Stimulated activated memory B cell treated with anti-CD40 and anti-IgM and Interleukin-4, amounts not matched to agents 10 μg/mL and 1 μg/mL and 100 μg/mL, for 72 hours (primary cell): ENCODE measurements at regions not wholly inside any gene's neighbourhood (a gene's known extent, or its start where the extent isn't known, plus 50 kb on each side); places are given as distances from the start of the nearest gene placed in this dataset.

ENCODE experiments used
- ATAC-seq: fragments of 150-1000 bp; cut with Tn5 transposase; 2 replicates; pipeline ENCODE4 v1.10.0; 2021
- H3K27ac Mint-ChIP-seq: one replicate; pipeline ENCODE4 v1.8.0; 2022; ENCODE audit warnings: mild to moderate bottlenecking, mixed read lengths
- H3K27me3 Mint-ChIP-seq: one replicate; pipeline ENCODE4 v1.8.0; 2022; ENCODE audit warnings: mixed read lengths
- H3K36me3 Mint-ChIP-seq: one replicate; pipeline ENCODE4 v1.8.0; 2022; ENCODE audit warnings: mixed read lengths
- H3K4me1 Mint-ChIP-seq: one replicate; pipeline ENCODE4 v1.8.0; 2022; ENCODE audit warnings: mixed read lengths
- H3K4me3 Mint-ChIP-seq: one replicate; pipeline ENCODE4 v1.8.0; 2022; ENCODE audit warnings: mild to moderate bottlenecking, moderate library complexity, mixed read lengths
- H3K9me3 Mint-ChIP-seq: one replicate; pipeline ENCODE4 v1.8.0; 2022; ENCODE audit warnings: mixed read lengths

DNA sequence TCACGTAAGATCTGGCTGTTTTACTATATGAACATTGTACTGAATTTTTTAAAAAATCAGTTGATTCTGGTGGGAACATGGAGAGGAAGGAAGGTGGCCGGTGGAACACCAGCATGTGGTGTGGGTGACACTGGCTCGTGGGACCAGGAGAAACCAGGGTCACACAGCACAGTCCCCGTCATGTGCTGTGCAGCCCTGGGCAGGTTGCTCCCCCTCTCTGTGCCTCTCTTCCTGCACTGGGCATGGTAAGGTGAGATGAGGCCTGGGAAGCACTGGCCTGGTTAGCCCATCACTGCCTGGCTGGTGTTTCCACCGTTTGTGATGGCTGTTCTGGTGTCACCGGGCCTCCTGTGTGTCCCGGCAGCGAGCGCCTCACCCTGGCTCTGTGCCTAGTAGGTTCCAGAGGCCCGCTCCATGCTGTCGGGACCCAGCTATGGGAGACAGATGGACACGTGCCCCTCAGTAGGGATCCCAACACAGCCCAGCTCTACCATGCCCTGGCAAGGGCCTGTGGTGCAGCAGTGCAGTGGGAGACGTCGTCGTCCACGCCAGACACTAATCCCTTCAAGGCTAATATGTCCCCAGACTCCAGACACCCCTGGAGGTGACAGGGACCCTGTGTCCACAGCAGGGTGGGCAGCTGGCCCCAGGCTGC lies 88.2 kb upstream of the LINC01488 start:
- no peak overlapping the region for H3K4me3 Mint-ChIP-seq
- H3K27me3 Mint-ChIP-seq: peaks cover 44% of the 10 kb centered on the region
- no peaks in the 10 kb centered on the region for H3K4me1 Mint-ChIP-seq

DNA sequence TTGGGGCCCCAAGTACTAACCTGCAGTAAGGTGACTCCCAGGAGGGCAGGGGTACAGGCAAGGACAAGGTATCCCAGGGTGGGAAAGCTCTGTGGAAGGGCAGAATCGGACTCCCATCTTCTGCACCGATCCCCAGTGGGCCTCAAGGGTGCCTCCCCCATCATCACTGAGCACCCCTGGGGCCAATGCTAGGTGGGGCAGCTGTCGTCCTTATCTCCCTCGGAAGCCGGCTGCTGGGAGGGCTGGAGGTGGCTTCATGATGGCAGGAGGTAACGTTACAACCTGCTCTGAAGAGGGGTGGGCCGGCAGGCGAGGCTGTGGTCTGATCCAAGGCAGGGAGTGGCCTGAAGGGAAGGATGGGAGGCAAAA lies 87.6 kb upstream of the LINC01488 start:
- Mint-ChIP-seq H3K9me3 (peaks cover 1% of the 10 kb centered on the region), H3K36me3 (no peaks in the 10 kb centered on the region), H3K4me1 (no peaks in the 10 kb centered on the region), H3K4me3 (no peak overlapping the region), H3K27me3 (peaks cover 44% of the 10 kb centered on the region), H3K27ac (no peak overlapping the region)
- no peak for ATAC-seq

More for the DNA sequence above, 88.2 kb upstream of the LINC01488 start:
- Mint-ChIP-seq H3K27ac (no peak overlapping the region), H3K9me3 (peaks cover 7% of the 10 kb centered on the region), H3K36me3 (peaks cover 5% of the 10 kb centered on the region)
- no peak for ATAC-seq

DNA sequence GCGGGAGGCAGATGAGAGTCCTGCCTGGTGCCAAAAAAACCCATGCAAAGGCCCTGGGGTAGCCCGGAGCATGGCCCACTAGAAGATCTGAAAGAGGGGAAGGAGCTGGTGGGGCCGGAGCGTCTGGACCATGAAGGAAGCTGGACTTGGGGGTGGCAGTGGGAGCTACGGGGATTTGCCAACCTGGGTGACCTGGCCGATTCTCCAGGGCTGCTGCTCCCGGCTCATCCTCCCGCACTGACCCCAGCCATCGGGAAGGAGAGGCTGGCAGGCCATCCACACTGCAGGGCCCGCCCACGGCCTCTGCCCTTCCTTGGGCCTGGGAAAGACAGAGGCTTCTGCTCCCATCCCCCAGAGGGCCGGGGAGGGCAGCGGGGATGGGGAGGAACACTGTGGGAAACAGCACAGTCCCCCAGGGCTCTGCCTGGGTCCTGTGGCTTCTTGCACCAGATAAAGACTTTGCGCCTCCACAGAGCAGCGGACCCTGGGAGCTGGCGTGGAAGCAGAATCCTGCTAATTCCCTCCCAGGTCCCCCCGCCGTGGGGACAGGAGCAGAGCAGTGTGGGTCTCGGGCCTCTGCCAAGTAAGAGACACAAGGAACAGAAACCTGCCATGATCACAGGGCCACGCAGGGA lies 87.1 kb upstream of the LINC01488 start:
- Mint-ChIP-seq H3K27me3 (peaks cover 44% of the 10 kb centered on the region), H3K4me1 (no peaks in the 10 kb centered on the region), H3K4me3 (no peak overlapping the region), H3K27ac (no peak overlapping the region), H3K9me3 (no peaks in the 10 kb centered on the region), H3K36me3 (no peaks in the 10 kb centered on the region)
- no peak for ATAC-seq

DNA sequence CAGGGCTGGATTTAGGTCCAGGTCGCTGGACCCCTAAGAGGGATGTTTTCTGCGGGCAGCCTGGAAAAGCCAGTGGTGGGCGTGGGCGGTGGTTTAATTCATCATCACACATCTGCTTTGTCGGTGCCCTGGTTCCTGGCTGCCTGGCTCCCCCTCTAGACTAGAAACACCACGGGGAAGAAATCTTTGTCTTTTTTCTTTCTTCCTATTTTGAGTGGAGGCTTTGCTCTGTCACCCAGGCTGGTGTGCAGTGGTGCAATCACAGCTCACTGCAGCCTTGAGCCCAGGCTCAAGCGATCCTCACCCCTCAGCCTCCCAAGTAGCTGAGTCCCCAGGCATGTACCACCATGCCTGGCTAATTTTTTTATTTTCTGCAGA lies 86.6 kb upstream of the LINC01488 start:
- no peak for ATAC-seq
- Mint-ChIP-seq H3K4me3 (no peak overlapping the region), H3K4me1 (no peaks in the 10 kb centered on the region), H3K9me3 (peaks cover 3% of the 10 kb centered on the region), H3K27me3 (peaks cover 41% of the 10 kb centered on the region), H3K27ac (no peak overlapping the region), H3K36me3 (no peaks in the 10 kb centered on the region)

DNA sequence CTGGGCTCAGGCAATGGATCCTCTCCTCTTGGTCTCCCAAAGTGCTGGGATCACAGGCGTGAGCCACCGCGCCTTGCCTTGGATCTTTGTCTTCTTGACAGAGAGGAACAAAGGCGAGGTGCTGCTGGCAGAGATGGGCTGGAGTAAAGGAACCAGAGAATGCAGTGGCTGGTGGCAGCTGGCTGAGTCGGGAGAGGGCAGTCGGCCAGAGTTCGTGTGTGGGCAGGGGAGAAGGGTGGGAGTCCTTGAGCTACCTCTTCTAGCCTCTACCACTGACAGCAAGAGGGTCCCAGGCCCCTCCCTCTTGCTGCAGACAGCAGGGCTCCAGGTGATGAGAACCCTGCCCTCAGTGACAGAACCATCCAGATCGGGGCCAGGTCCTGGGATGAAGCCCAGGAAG lies 86.2 kb upstream of the LINC01488 start:
- Mint-ChIP-seq H3K27me3 (peaks cover 37% of the 10 kb centered on the region), H3K4me1 (no peaks in the 10 kb centered on the region), H3K27ac (no peak overlapping the region), H3K9me3 (peaks cover 3% of the 10 kb centered on the region), H3K36me3 (no peaks in the 10 kb centered on the region), H3K4me3 (no peak overlapping the region)
- no peak for ATAC-seq

DNA sequence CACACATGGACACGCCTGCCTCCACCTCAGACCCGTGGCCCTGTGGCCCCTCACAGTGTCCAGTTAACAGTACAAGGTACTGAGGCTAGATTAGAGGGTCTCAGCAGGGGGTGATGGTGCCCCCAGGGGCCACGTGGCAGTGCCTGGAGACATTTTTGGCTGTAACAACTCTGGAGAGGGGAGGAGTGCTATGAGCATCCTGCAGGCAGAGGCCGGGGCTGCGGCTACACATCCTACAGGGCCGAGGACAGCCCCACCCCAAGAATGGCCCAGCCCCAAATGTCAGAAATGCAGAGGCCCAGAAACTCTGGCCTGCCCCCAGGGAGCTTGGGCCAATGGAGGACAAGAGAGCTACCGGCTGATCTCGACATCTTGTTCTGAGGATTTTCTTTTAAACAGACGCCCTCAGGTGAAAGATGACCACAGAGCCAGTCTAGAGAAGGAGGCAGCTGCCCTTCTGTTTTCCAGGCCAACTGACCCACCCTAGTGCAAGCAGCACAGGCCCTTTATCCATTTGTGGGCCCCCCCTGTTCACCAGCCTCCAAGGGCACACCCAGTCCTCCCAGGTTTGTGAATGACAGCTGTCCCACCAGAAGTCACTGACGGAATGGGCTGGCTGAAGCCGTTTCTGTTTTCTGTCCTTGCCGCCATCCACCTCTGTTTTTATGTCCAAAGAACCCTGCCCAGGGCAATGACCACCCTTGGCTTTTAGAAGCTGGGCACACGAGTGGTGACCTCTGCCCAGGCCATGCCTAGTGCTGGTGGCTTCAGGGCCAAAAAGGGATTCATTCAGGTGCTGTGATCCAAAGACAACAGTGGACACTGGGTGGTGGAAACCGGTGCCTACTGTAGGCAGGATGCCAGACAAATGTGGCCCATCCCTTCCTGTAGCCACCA lies 85.2 kb upstream of the LINC01488 start:
- no peak overlapping the region for H3K4me3 Mint-ChIP-seq
- no peak overlapping the region for H3K27ac Mint-ChIP-seq
- ATAC-seq: no peak
- peaks cover 3% of the 10 kb centered on the region for H3K9me3 Mint-ChIP-seq
- peaks cover 3% of the 10 kb centered on the region for H3K4me1 Mint-ChIP-seq
- H3K36me3 Mint-ChIP-seq: no peaks in the 10 kb centered on the region
- H3K27me3 Mint-ChIP-seq: peaks cover 27% of the 10 kb centered on the region

DNA sequence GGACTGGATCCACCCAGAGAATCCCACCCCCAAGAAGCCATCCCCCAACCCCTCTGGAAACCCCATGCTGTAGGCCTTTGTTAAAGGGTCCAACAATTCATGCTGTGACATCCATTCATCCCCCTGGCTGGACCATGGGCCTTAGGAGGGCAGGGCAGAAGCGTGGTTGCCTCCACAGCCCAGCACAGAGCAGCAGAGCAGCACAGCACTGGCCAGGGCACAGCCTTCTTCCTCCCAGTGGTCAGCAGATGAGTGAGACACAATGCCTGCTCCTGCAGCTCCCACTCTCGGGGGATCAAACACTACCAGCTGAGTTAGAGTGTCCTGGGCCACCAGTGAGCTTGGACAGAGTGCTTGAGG lies 84.5 kb upstream of the LINC01488 start:
- ATAC-seq: no peak
- no peak overlapping the region for H3K27ac Mint-ChIP-seq
- H3K36me3 Mint-ChIP-seq: no peaks in the 10 kb centered on the region
- H3K4me3 Mint-ChIP-seq: no peak overlapping the region
- peaks cover 20% of the 10 kb centered on the region for H3K27me3 Mint-ChIP-seq
- H3K4me1 Mint-ChIP-seq: peaks cover 10% of the 10 kb centered on the region
- peaks cover 3% of the 10 kb centered on the region for H3K9me3 Mint-ChIP-seq

DNA sequence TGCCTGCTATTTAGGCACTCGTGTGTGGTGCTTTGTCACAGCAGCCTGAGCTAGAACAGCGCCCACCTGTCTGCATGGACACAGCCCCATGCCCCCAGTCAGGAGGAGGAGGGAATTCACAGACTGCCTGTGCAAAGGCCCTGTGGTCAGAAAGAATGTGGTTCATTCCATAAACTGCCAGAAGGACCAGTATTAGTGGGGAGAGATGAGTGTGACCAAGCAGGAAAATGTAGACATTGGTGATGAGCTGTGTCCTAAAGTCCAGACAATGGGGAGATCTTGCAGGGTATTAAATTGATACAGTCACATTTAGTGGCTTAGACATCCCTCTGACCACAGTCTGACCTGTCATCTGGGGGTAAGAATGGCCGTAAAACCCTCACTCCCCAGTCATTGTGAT lies 83.7 kb upstream of the LINC01488 start:
- Mint-ChIP-seq H3K27ac (no peak overlapping the region), H3K9me3 (peaks cover 6% of the 10 kb centered on the region), H3K4me1 (peaks cover 13% of the 10 kb centered on the region), H3K27me3 (peaks cover 18% of the 10 kb centered on the region), H3K4me3 (no peak overlapping the region), H3K36me3 (no peaks in the 10 kb centered on the region)
- ATAC-seq: no peak

DNA sequence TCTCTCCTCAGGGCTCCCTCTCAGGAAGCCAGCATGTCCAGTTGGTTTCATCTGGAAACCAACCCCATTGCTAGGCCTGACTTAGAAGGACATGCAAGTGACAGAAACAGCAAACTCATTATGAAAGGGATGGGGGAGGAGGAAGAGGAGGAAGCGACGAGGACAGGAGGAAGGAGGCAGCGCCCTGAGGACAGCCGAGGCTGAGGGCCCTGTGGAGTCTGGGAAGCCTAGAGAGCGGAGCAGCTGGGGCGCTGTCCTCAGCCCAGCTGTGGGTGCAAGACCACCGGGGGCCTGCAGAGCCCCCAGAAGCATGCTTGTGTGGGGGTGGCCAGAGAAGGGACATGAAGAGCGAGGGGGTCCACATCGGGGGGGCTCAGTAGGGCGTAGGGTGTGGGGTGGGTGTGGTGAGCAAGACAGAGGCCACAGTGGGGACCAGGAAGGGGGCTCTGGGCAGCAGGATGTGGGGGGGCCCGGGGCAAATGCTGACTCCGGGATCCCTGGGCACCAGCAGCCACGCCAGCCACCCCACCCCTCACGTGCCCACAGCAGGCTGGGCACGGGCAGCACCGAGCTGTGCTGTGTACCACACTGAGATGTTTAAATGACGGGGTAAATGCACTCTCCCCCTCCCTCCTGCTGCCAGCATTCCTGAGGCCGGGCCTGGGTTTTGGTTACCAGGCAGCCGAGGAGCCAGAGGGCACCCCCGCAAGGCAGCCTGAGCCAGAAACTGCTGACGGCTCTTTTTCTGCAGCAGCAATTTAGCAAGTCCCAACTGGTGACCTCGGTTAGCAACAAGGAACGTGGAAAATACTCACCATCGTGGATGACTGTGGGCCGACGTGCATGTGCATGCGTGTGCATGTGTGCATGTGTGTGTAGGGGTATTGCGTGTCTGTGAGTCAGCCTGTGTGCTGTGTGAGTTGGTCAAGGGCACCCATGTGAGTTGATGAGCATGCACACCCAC lies 82.7 kb upstream of the LINC01488 start:
- Mint-ChIP-seq H3K9me3 (peaks cover 12% of the 10 kb centered on the region), H3K36me3 (peaks cover 7% of the 10 kb centered on the region), H3K4me1 (peaks cover 13% of the 10 kb centered on the region), H3K4me3 (no peak overlapping the region), H3K27ac (no peak overlapping the region), H3K27me3 (peaks cover 7% of the 10 kb centered on the region)
- no peak for ATAC-seq

DNA sequence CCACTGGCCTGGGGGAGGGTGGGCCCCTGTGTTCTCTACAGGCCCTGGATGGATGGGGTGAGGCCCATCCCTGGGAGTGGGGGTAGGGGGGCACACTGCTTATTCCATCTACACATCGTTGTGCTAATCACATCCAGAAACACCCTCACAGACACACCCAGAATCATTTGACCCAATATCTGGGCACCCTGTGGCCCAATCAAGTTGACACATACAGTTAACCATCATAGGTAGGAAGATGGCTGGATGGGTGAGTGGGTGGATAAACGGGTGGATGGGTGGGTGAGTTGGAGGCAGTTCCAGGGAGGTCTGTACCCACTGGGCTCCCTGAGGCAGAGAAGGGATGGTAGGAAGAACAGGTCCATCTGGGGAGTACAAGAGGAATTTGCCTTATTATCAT lies 81.3 kb upstream of the LINC01488 start:
- peaks cover 13% of the 10 kb centered on the region for H3K4me1 Mint-ChIP-seq
- ATAC-seq: no peak
- no peak overlapping the region for H3K27ac Mint-ChIP-seq
- H3K4me3 Mint-ChIP-seq: no peak overlapping the region
- H3K27me3 Mint-ChIP-seq: no peaks in the 10 kb centered on the region
- H3K36me3 Mint-ChIP-seq: peaks cover 7% of the 10 kb centered on the region
- H3K9me3 Mint-ChIP-seq: peaks cover 12% of the 10 kb centered on the region

DNA sequence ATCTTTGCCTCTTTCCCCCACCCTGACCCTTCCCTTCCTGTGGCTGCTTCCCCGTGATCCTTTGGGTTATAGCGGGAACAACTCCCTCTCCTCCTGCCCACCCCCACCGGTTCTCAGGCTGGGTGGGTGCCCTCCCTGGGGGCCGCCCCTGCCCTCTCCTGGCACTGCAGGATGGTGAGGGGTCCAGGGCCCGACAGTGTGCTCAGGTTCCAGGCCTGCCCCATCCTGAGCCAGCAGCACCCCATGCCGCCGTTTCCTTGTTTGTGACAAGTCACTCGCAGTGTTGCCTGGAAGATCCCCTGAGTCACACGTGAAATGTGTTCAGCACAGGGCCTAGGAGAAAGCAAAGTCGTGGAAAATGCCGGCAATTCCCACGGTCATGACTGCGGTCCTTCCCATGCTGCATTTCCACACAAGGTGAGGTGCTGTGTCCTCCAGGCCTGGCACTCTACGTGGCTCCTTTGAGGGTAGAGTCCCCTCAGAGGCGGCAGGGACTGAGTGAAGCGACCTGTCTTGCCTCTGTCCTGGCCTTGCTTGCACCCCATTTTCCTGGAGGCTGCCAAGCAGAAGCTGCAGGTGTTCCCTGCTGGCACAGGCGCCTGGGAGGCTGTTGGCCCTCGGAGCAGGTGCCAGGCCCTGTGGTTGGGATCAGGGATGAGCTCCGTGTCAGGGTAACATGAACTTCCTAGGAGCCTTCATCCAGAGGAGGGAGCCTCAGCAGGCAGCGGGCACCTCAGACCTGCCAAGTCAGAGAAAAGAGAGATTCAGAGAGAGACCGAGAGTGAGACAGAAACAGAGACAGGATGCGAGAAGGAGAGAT lies 80.5 kb upstream of the LINC01488 start:
- Mint-ChIP-seq H3K4me3 (peak overlapping the region; percentile 6), H3K9me3 (peaks cover 16% of the 10 kb centered on the region), H3K4me1 (peaks cover 13% of the 10 kb centered on the region), H3K27ac (no peak overlapping the region), H3K36me3 (peaks cover 7% of the 10 kb centered on the region), H3K27me3 (no peaks in the 10 kb centered on the region)
- no peak for ATAC-seq

DNA sequence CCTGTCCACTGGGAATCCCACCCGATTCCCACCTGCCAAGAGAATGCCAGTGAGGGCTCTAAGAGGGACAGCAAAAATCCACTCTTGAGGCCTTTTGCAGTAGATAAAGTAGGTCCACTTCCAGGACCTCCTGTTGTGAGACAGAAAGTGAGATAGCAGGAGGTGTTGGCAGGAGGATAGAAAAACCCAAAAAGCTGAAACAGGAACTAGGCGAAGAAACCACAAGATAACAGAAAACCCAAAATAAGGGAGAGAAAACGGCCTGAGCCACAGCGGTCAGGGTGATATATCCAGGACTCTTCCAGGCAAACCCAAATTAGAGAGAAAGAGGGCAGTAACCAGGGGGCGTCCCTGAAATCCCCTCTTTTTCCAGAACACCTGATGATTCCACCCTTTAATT lies 79.7 kb upstream of the LINC01488 start:
- Mint-ChIP-seq H3K27me3 (no peaks in the 10 kb centered on the region), H3K4me1 (peaks cover 13% of the 10 kb centered on the region), H3K9me3 (peaks cover 16% of the 10 kb centered on the region), H3K4me3 (no peak overlapping the region), H3K27ac (no peak overlapping the region), H3K36me3 (peaks cover 7% of the 10 kb centered on the region)
- ATAC-seq: no peak

DNA sequence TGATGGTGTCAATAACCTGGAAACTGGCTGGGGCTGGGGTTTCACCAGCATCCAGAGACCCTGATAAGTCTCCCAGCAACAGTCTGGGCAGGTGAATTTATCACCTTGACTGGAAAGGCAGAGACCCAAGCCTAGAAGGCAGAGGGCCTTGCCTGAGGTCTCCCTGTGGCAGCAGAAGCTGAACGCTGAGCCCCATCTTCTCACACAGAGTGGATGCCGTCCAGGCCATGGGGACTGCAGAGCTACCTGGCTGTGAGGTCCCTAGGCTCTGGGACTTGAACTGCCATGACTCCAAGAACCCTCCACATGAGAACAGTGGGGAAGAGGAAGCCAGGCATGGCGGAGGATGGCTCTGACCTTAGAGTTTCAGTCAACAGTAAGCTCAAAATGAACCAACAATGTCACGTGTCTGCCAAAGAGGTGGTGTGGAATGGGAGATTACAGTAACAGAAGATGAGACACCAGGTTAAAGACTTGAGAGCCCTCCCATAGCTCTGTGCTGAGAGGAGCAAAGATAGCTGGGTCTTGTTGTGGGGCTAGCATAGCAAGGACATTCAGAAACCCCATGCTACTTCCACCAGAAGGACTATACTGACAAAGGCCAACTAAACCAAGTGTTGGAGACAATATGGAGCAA lies 79.1 kb upstream of the LINC01488 start:
- Mint-ChIP-seq H3K4me3 (no peak overlapping the region), H3K27ac (no peak overlapping the region)
- no peak for ATAC-seq

More for the DNA sequence above, 79.1 kb upstream of the LINC01488 start:
- no peaks in the 10 kb centered on the region for H3K27me3 Mint-ChIP-seq
- peaks cover 13% of the 10 kb centered on the region for H3K4me1 Mint-ChIP-seq
- H3K36me3 Mint-ChIP-seq: peaks cover 7% of the 10 kb centered on the region
- peaks cover 16% of the 10 kb centered on the region for H3K9me3 Mint-ChIP-seq
